B cell (primary cell): ENCODE measurements at regions not wholly inside any gene's neighbourhood (a gene's known extent, or its start where the extent isn't known, plus 50 kb on each side); places are given as distances from the start of the nearest gene placed in this dataset.

Experiments used
- EZH2 ChIP-seq: IDR thresholded peaks from 2 replicates; pipeline ENCODE4 v1.6.1; 2012; ENCODE audit warnings: borderline replicate concordance, low read depth, mild to moderate bottlenecking, moderate library complexity, low read length; ENCODE audit not compliant: insufficient read depth, poor library complexity, severe bottlenecking
- TF ChIP-seq, protein P1 (sequence below): fragments of 200-600 bp; IDR thresholded peaks from one replicate; pipeline ENCODE4 v1.8.0; 2022; ENCODE audit warnings: antibody characterized with exemption, mild to moderate bottlenecking

DNA sequence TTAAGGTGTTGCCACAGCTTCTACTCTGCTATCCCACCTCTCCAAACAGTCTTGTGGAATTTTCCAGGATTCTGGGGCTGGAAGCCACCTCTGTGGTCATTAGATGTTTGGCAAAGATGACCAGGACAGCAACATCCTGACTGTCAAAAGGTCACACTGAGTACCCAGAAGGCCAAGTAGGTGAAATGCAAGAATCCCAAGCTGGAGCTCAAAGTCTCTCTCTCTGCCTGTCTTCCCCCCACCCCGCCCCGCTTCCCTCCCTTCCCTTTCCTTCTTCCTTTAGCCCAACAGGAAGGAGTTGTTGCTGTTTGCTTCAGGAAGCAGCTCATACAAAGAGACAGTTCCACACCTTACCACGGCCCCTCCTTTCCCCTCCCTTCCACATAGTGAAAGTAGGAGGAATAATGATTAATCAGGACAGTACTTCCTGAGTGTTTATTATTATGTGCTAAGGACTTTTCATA is 75.6 kb upstream of the SLC2A1 start:
- TF ChIP-seq, protein P1, sequence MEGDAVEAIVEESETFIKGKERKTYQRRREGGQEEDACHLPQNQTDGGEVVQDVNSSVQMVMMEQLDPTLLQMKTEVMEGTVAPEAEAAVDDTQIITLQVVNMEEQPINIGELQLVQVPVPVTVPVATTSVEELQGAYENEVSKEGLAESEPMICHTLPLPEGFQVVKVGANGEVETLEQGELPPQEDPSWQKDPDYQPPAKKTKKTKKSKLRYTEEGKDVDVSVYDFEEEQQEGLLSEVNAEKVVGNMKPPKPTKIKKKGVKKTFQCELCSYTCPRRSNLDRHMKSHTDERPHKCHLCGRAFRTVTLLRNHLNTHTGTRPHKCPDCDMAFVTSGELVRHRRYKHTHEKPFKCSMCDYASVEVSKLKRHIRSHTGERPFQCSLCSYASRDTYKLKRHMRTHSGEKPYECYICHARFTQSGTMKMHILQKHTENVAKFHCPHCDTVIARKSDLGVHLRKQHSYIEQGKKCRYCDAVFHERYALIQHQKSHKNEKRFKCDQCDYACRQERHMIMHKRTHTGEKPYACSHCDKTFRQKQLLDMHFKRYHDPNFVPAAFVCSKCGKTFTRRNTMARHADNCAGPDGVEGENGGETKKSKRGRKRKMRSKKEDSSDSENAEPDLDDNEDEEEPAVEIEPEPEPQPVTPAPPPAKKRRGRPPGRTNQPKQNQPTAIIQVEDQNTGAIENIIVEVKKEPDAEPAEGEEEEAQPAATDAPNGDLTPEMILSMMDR, result no peak
- no peak for TF ChIP-seq EZH2
